ENCODE measurements at regions not wholly inside any gene's neighbourhood (a gene's known extent, or its start where the extent isn't known, plus 50 kb on each side); places are given as distances from the start of the nearest gene placed in this dataset.

GRCh38 chr12:96136161-96136560 is 58.0 kb upstream of the ELK3 start:
- DNase-seq (no peak), ATAC-seq (no peak)
- Histone ChIP-seq H3K4me1 (ENCODE audit: low read depth) (no peaks in the 10 kb centered on the region), H3K9me3 (no peaks in the 10 kb centered on the region), H3K36me3 (ENCODE audit: low read depth) (no peaks in the 10 kb centered on the region), H3K4me3 (no peak overlapping the region)
- TF ChIP-seq, protein P1, sequence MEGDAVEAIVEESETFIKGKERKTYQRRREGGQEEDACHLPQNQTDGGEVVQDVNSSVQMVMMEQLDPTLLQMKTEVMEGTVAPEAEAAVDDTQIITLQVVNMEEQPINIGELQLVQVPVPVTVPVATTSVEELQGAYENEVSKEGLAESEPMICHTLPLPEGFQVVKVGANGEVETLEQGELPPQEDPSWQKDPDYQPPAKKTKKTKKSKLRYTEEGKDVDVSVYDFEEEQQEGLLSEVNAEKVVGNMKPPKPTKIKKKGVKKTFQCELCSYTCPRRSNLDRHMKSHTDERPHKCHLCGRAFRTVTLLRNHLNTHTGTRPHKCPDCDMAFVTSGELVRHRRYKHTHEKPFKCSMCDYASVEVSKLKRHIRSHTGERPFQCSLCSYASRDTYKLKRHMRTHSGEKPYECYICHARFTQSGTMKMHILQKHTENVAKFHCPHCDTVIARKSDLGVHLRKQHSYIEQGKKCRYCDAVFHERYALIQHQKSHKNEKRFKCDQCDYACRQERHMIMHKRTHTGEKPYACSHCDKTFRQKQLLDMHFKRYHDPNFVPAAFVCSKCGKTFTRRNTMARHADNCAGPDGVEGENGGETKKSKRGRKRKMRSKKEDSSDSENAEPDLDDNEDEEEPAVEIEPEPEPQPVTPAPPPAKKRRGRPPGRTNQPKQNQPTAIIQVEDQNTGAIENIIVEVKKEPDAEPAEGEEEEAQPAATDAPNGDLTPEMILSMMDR (IDR thresholded peaks at IDR 0.05) = no peak
- intact Hi-C loops (cut with DNase I, micrococcal nuclease) = no loop called here

DNA sequence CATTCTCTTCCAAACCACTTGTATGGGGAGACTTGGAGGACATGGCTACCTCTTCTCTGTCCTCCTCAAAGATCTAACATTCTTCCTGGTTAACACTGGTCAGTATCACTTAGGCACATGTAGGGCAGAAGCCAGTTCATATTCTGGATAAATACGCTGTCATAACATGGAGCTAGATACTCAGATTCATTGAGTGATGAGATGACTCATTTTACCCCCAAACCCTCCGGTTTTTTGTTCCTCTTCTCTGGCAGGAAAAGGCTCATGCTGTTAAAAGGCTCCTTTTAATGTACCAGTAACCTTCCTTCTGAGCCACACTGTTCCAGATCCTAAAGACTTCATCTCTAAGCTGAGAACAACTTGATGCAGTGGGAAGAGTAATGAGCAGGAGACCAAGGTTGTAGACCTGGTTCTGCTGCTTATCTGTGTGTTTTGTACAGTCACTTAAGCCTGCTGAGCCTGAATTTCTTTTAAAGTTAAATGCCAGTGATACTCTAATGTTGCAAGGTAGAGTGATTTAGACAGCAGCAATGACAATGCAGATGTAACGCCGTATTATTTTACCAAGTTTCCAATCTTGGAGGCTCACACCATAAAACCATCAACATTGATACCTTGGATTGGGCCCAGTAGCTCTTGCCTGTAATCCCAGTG is 57.3 kb upstream of the ELK3 start:
- intact Hi-C loops (cut with DNase I, micrococcal nuclease) = no loop called here
- DNase-seq (no peak), ATAC-seq (no peak)
- H3K4me3 ChIP-seq = no peak overlapping the region
- TF ChIP-seq, protein P1 (IDR thresholded peaks at IDR 0.05) = no peak
- H3K9me3 ChIP-seq = no peaks in the 10 kb centered on the region
- H3K4me1 ChIP-seq (ENCODE audit: low read depth) = no peaks in the 10 kb centered on the region
- no peaks in the 10 kb centered on the region for H3K36me3 ChIP-seq (ENCODE audit: low read depth)

GRCh38 chr12:96140174-96140573 is 54.0 kb upstream of the ELK3 start:
- no peaks in the 10 kb centered on the region for H3K4me1 ChIP-seq (ENCODE audit: low read depth)
- H3K36me3 ChIP-seq (ENCODE audit: low read depth) = no peaks in the 10 kb centered on the region
- ATAC-seq (no peak), DNase-seq (no peak)
- no peaks in the 10 kb centered on the region for H3K9me3 ChIP-seq
- TF ChIP-seq, protein P1 (IDR thresholded peaks at IDR 0.05) = no peak
- intact Hi-C loops (cut with DNase I, micrococcal nuclease) = no loop called here
- H3K4me3 ChIP-seq = no peak overlapping the region

DNA sequence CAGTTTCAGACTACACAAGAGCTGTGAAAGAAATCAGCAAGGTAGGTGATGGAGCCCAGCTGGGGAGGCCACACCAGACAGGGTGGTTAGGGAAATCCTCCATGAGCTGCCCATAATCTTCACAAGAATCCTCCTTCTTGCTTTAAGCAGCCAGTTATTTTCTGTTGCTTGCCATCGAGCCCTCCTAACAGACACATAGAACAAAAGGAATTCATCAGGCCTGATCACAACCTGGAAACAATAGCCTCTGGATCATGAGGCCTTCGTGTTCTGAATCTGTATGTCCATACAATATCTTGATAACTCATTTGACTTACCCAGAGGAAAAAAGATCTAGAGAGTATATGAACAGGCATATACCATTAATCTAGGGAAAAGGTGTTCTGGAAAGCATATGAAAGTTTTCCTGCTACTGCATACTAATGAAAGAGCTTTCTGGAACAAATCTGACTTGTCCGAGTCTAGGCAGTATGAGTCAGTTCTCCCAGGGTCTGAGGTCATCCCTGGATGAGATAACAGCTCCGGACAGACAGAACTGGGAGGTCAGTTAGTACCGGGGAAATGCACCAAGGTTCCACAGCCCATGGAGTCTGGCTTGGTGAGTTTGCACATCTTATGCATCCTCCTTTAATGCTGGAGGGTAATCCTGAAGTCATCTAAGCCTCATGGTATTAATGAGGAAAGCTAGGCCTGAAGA is 52.8 kb upstream of the ELK3 start:
- ATAC-seq (no peak), DNase-seq (no peak)
- intact Hi-C loops (cut with DNase I, micrococcal nuclease) = no loop called here
- Histone ChIP-seq H3K4me3 (no peak overlapping the region), H3K4me1 (ENCODE audit: low read depth) (no peaks in the 10 kb centered on the region), H3K9me3 (no peaks in the 10 kb centered on the region), H3K36me3 (ENCODE audit: low read depth) (no peaks in the 10 kb centered on the region)
- TF ChIP-seq, protein P1 (IDR thresholded peaks at IDR 0.05) = no peak

- TF ChIP-seq, protein P1 (IDR thresholded peaks at IDR 0.05) = no peak
These were observed 50.8 kb upstream of the ELK3 start for GRCh38 chr12:96143392-96143791.

More at GRCh38 chr12:96143392-96143791, 50.8 kb upstream of the ELK3 start:
- H3K4me1 ChIP-seq (ENCODE audit: low read depth) = no peaks in the 10 kb centered on the region
- no peak overlapping the region for H3K4me3 ChIP-seq
- DNase-seq = no peak
- H3K9me3 ChIP-seq = no peaks in the 10 kb centered on the region
- peak; percentile 41 for ATAC-seq
- intact Hi-C loops (cut with DNase I, micrococcal nuclease) = no loop called here
- H3K36me3 ChIP-seq (ENCODE audit: low read depth) = no peaks in the 10 kb centered on the region

Data from mucosa of descending colon (tissue), 3 donors.